HUES6 (cell line): ENCODE measurements at regions not wholly inside any gene's neighbourhood (a gene's known extent, or its start where the extent isn't known, plus 50 kb on each side); places are given as distances from the start of the nearest gene placed in this dataset.
"Not testable (repeated sequence)": the region's sequence is repeated elsewhere in the genome, so short reads cannot be mapped to it uniquely, and the experiment has no call there.

Source experiments
- H3K27ac ChIP-seq: 2 replicates; pipeline ENCODE4 v1.7.0; 2013; ENCODE audit warnings: low read depth, mild to moderate bottlenecking, low read length, inconsistent platforms
- H3K27me3 ChIP-seq: 2 replicates; pipeline ENCODE4 v1.6.1; 2013; ENCODE audit warnings: low read length; ENCODE audit not compliant: control insufficient read depth, insufficient read depth
- H3K36me3 ChIP-seq: 2 replicates; pipeline ENCODE4 v1.6.1; 2013; ENCODE audit warnings: low read length; ENCODE audit not compliant: control insufficient read depth, insufficient read depth
- H3K4me1 ChIP-seq: 2 replicates; pipeline ENCODE4 v1.6.1; 2013; ENCODE audit warnings: low read length; ENCODE audit not compliant: control insufficient read depth, insufficient read depth
- H3K4me3 ChIP-seq: 2 replicates; pipeline ENCODE4 v1.5.1; 2013; ENCODE audit warnings: low read depth, low read length
- H3K9ac ChIP-seq: one replicate; pipeline ENCODE4 v1.6.1; 2013; ENCODE audit warnings: mild to moderate bottlenecking, low read length
- H3K9me3 ChIP-seq: 2 replicates; pipeline ENCODE4 v1.6.1; 2013; ENCODE audit warnings: low read depth, low read length; ENCODE audit not compliant: control insufficient read depth, insufficient read depth

GRCh38 chr3:22414239-22414638 is 663.2 kb upstream of the ZNF385D start:
- Histone ChIP-seq H3K27ac (no peak overlapping the region), H3K9ac (no peak overlapping the region), H3K4me3 (no peak overlapping the region), H3K36me3 (no peaks in the 10 kb centered on the region), H3K9me3 (peaks cover 10% of the 10 kb centered on the region; the same call in 1 of the 2 replicates), H3K27me3 (no peaks in the 10 kb centered on the region), H3K4me1 (no peaks in the 10 kb centered on the region)

DNA sequence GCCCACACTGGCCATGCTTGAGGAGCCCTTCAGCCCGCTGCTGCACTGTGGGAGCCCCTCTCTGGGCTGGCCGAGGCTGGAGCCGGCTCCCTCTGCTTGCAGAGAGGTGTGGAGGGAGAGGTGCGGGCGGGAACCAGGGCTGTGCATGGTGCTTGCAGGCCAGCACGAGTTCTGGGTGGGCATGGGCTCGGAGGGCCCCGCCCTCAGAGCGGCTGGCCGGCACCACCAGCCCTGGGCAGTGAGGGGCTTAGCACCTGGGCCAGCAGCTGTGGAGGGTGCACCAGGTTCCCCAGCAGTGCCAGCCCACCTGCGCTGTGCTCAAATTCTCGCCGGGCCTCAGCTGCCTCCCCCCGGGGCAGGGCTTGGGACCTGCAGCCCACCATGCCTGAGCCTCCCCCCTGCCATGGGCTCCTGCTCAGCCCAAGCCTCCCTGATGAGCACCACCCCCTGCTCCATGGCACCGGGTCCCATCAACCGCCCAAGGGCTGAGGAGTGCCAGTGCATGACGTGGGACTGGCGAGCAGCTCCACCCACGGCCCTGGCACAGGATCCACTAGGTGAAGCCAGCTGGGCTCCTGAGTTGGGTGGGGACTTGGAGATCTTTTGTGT is 665.9 kb upstream of the ZNF385D start:
- not testable (repeated sequence) for H3K9ac ChIP-seq, H3K27ac ChIP-seq, H3K4me3 ChIP-seq, H3K27me3 ChIP-seq, H3K4me1 ChIP-seq, H3K36me3 ChIP-seq
- H3K9me3 ChIP-seq, result peaks cover 10% of the 10 kb centered on the region; the same call in 1 of the 2 replicates

DNA sequence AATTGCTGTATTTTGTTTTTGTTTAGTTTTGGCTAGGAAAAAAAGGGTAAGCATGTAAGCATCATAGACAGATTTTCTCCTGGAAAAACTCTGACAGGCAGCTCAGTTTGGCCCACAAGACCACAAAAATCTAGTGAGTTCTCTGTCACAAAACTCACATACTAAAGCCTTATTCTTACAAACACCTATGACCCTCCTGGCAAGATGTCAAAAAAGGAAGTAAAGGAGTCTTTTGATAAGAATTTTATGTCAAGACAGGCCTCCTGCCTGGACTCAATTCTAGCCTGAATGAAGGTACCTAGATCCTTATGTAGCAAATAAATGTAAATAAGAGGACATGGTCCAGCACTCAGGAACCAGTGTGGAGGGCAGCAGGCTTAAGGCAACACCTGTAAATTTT is 668.3 kb upstream of the ZNF385D start:
- Histone ChIP-seq H3K4me3 (no peak overlapping the region), H3K4me1 (no peaks in the 10 kb centered on the region), H3K9ac (no peak overlapping the region), H3K27ac (no peak overlapping the region), H3K27me3 (no peaks in the 10 kb centered on the region), H3K36me3 (no peaks in the 10 kb centered on the region), H3K9me3 (peaks cover 10% of the 10 kb centered on the region; the same call in 1 of the 2 replicates)

DNA sequence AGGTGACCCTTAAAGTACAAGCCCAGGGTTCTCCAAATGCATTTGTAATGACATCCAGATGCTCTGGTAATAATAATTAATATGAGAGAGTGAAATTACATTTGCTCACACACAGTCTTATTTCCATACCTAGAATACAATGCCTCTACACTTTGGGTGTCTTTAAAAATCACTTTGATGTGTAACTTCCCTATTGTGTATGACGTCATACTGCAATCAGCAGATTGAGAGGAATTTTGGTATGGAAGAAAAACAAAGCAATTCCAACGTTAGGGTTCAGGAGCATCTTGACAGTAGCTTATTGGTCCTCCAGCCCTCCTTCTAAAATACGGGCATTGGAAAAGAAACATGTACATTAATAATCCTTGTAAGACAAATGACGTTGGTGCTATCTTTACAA is 670.6 kb upstream of the ZNF385D start:
- no peaks in the 10 kb centered on the region for H3K4me1 ChIP-seq
- H3K27me3 ChIP-seq, result no peaks in the 10 kb centered on the region
- H3K9me3 ChIP-seq, result peaks cover 7% of the 10 kb centered on the region; the same call in 1 of the 2 replicates
- H3K9ac ChIP-seq, result no peak overlapping the region
- no peak overlapping the region for H3K4me3 ChIP-seq
- H3K36me3 ChIP-seq, result no peaks in the 10 kb centered on the region
- no peak overlapping the region for H3K27ac ChIP-seq

GRCh38 chr3:22431334-22431733 is 680.3 kb upstream of the ZNF385D start:
- Histone ChIP-seq H3K9me3 (no peaks in the 10 kb centered on the region), H3K9ac (no peak overlapping the region), H3K4me1 (no peaks in the 10 kb centered on the region), H3K27me3 (no peaks in the 10 kb centered on the region), H3K36me3 (no peaks in the 10 kb centered on the region), H3K27ac (no peak overlapping the region), H3K4me3 (no peak overlapping the region)

DNA sequence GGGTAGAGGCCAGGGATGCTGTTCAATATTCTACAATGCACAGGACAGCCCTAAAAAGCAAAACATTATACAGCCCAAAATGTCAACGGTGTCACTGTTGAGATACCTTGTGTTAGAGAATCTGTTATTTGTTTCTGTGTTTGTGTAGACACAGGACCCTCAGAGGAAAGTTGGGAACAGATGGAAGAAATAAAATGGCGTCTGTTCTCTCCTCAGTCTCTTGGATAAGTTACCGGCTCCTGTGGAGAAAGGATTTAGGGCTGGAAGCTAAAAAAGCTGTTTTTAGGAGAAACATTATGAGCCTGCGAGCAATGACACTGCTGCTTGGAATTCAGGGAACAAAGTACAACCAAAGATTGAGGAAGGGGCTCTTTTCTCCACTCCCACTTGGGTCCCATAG is 688.6 kb upstream of the ZNF385D start:
- H3K27me3 ChIP-seq, result no peaks in the 10 kb centered on the region
- H3K27ac ChIP-seq, result no peak overlapping the region
- H3K9me3 ChIP-seq, result no peaks in the 10 kb centered on the region
- H3K4me1 ChIP-seq, result no peaks in the 10 kb centered on the region
- H3K36me3 ChIP-seq, result no peaks in the 10 kb centered on the region
- H3K9ac ChIP-seq, result no peak overlapping the region
- no peak overlapping the region for H3K4me3 ChIP-seq

- no peaks in the 10 kb centered on the region for H3K27me3 ChIP-seq
- H3K27ac ChIP-seq, result no peak overlapping the region
- no peak overlapping the region for H3K9ac ChIP-seq
- no peaks in the 10 kb centered on the region for H3K9me3 ChIP-seq
- H3K4me1 ChIP-seq, result no peaks in the 10 kb centered on the region
- no peak overlapping the region for H3K4me3 ChIP-seq
- no peaks in the 10 kb centered on the region for H3K36me3 ChIP-seq
Measured at GRCh38 chr3:22441711-22442110, 690.7 kb upstream of the ZNF385D start.

DNA sequence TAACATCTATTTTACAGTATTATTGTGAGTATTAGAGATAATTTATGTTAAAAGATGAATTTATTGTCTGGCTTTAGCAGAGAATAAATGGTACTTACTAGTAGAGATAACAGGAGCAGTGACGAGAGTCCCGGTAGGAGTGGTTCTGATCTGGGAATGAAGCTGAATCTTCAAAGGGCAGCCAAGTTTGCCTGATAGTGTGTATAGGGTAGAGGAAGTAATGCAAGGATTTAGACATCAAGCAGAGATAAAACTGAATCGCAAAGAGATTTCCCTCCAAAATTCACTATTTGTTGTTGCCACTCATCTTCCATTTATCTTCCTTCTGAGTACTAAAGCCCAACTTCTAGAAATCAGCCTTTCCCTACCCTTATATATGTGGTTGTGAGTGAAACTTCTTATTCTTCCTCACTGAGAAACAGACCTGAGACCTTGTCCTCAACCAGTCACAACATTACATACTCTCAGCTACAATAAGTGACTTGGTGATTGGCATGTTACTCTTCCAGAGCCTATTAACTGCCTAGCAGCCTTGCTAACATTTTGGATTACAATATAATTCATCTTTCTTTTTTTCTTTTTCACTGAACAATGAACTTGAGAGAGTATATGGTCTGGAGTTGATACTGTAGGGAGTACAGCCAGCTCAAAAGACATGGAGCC is 692.7 kb upstream of the ZNF385D start:
- no peaks in the 10 kb centered on the region for H3K36me3 ChIP-seq
- H3K4me1 ChIP-seq, result no peaks in the 10 kb centered on the region
- H3K9ac ChIP-seq, result no peak overlapping the region
- no peak overlapping the region for H3K27ac ChIP-seq
- no peaks in the 10 kb centered on the region for H3K27me3 ChIP-seq
- H3K4me3 ChIP-seq, result no peak overlapping the region
- H3K9me3 ChIP-seq, result no peaks in the 10 kb centered on the region

DNA sequence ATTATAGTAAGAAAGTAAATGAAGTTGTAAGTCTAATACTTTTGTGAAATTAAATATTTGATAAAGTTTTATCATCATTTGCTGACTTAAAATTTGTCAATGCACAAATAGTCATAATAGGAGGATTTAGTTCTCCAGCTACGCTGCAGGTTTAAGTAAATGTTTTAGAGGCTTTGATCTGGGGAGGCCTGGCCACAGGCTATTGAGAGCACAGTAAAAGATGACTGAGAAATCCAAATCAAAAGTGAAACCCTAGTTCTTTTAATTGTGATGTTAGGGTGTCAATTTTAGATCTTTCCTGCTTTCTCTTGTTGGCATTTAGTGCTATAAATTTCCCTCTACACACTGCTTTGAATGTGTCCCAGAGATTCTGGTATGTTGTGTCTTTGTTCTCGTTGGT is 694.3 kb upstream of the ZNF385D start:
- H3K4me3 ChIP-seq, H3K36me3 ChIP-seq, H3K27ac ChIP-seq, H3K27me3 ChIP-seq, H3K9ac ChIP-seq, H3K4me1 ChIP-seq, H3K9me3 ChIP-seq: not testable (repeated sequence)

DNA sequence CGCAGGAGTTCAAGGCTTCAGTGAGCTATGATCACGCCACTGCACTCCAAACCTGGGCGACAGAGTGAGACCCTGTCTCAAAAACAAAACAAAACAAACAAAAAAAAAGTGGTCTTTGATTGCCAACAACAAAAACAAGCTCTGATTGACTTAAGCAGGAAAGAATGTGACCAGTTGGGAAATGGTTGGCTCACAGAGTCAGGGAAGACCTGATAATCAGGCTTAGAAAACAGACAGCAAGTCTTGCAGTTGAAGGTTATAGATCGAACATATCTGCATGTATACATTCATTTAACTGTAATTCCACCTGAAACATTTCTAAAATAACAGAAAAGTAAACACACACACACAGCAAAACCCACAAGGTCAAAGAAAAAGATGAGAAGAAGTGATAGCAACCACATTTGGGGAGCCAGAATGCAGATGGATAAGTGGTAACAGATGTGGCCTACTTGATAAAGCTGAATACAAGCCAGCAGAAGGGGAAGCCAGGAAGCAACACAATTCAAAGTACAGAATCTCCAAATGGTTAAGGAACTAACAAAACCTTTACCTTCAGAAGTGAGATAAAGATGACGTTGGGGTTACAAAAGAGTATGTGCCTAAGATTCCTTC is 699.9 kb upstream of the ZNF385D start:
- H3K4me3 ChIP-seq, result no peak overlapping the region
- H3K4me1 ChIP-seq, result no peaks in the 10 kb centered on the region

GRCh38 chr3:22451501-22451900 is 700.5 kb upstream of the ZNF385D start:
- no peaks in the 10 kb centered on the region for H3K4me1 ChIP-seq
- H3K9ac ChIP-seq, result no peak overlapping the region
- H3K27me3 ChIP-seq, result no peaks in the 10 kb centered on the region
- no peak overlapping the region for H3K4me3 ChIP-seq
- H3K36me3 ChIP-seq, result no peaks in the 10 kb centered on the region
- H3K9me3 ChIP-seq, result no peaks in the 10 kb centered on the region
- H3K27ac ChIP-seq, result no peak overlapping the region

More for the DNA sequence above, 699.9 kb upstream of the ZNF385D start:
- Histone ChIP-seq H3K27me3 (no peaks in the 10 kb centered on the region), H3K27ac (no peak overlapping the region), H3K9ac (no peak overlapping the region), H3K9me3 (no peaks in the 10 kb centered on the region), H3K36me3 (no peaks in the 10 kb centered on the region)
